ENCODE measurements at regions not wholly inside any gene's neighbourhood (a gene's known extent, or its start where the extent isn't known, plus 50 kb on each side); places are given as distances from the start of the nearest gene placed in this dataset.

GRCh38 chr11:92844197-92844596 lies 125.3 kb upstream of the MTNR1B start:
- Histone ChIP-seq H2BK20ac (ENCODE audit: low read depth, low read length, poor library complexity, severe bottlenecking) (no peak overlapping the region), H3K56ac (ENCODE audit: insufficient read length, low read depth, low read length) (no peak overlapping the region), H2AK5ac (ENCODE audit: insufficient read length, low read length) (no peak overlapping the region), H3K14ac (ENCODE audit: insufficient read depth, low read length) (no peak overlapping the region), H4K20me1 (ENCODE audit: control insufficient read depth, insufficient read depth, insufficient read length) (no peaks in the 10 kb centered on the region), H3K18ac (ENCODE audit: insufficient read length, low read depth, low read length) (no peak overlapping the region), H3K79me2 (ENCODE audit: insufficient read depth, low read length) (no peaks in the 10 kb centered on the region), H4K5ac (ENCODE audit: insufficient read length, low read depth, low read length) (no peak overlapping the region), H2AFZ (ENCODE audit: low read length) (no peak overlapping the region), H3K9ac (ENCODE audit: extremely low read depth, insufficient read length, low read length) (no peak overlapping the region), H4K8ac (replicated peaks; ENCODE audit: insufficient read length, low read depth, low read length) (no peak overlapping the region), H3K27me3 (ENCODE audit: insufficient read depth, low read length) (no peaks in the 10 kb centered on the region), H2BK5ac (ENCODE audit: insufficient read length, low read length) (no peak overlapping the region), H3K9me3 (ENCODE audit: control insufficient read depth, low read depth, low read length) (no peaks in the 10 kb centered on the region), H3K4me2 (ENCODE audit: insufficient read depth, insufficient read length, low read length) (no peak overlapping the region), H3K23me2 (ENCODE audit: insufficient read length, low read depth, low read length, poor library complexity, severe bottlenecking) (no peaks in the 10 kb centered on the region), H3K4me1 (ENCODE audit: insufficient read depth, low read length) (peaks cover 6% of the 10 kb centered on the region), H3K4ac (ENCODE audit: low read depth, low read length) (no peak overlapping the region), H3T11ph (ENCODE audit: low read length) (no peak overlapping the region), H3K27ac (ENCODE audit: insufficient read length, low read depth, low read length) (no peak overlapping the region), H4K91ac (ENCODE audit: insufficient read length, low read depth, low read length) (no peak overlapping the region), H2BK12ac (ENCODE audit: insufficient read length, low read depth, low read length) (no peak overlapping the region), H3K23ac (ENCODE audit: insufficient read length, low read depth, low read length) (no peak overlapping the region), H3K79me1 (ENCODE audit: insufficient read depth, low read depth, low read length, poor library complexity, severe bottlenecking) (no peaks in the 10 kb centered on the region), H2BK120ac (ENCODE audit: low read depth, low read length, poor library complexity, severe bottlenecking) (no peak overlapping the region), H2BK15ac (ENCODE audit: low read depth, low read length) (no peak overlapping the region)
- no peaks in the 10 kb centered on the region for H3K27me3 Mint-ChIP-seq (ENCODE audit: low read depth)
- TF ChIP-seq CTCF (conservative IDR thresholded peaks at IDR 0.05), result no peak
- DNase-seq, result no peak
- no CpG with 5 or more reads among the region's 13 CpGs for WGBS (ENCODE audit: extremely low coverage, insufficient read length, low lambda C conversion rate)
- no peak overlapping the region for H3K4me3 Mint-ChIP-seq
- H3K9me3 Mint-ChIP-seq, result no peaks in the 10 kb centered on the region
- H3K27ac Mint-ChIP-seq, result no peak overlapping the region; a peak in 1 of 7 replicates
- peaks cover 12 to 21% of the 10 kb centered on the region in 2 experiments for H3K4me1 Mint-ChIP-seq
- H3K36me3 Mint-ChIP-seq (ENCODE audit: insufficient read depth in 1 of 3, low read depth in 3 of 3), result peaks cover 3 to 27% (median 15%) of the 10 kb centered on the region in 3 experiments; a peak in 5 of 7 replicates
